Chondrocyte (in vitro differentiated cells): ENCODE measurements at regions not wholly inside any gene's neighbourhood (a gene's known extent, or its start where the extent isn't known, plus 50 kb on each side); places are given as distances from the start of the nearest gene placed in this dataset.

Experiments used
- DNase-seq: peaks from one replicate; pipeline ENCODE4 v3.0.0; 2021; ENCODE audit warnings: mixed read lengths, low spot score
- H3K27ac Mint-ChIP-seq: one replicate; pipeline ENCODE4 v1.8.0; 2021; ENCODE audit warnings: mild to moderate bottlenecking, moderate library complexity, mixed read lengths; ENCODE audit not compliant: unreplicated experiment
- H3K27me3 Mint-ChIP-seq: 2 replicates; pipeline ENCODE4 v1.8.0; 2021; ENCODE audit warnings: low read depth, mixed read lengths
- H3K36me3 Mint-ChIP-seq: 2 replicates; pipeline ENCODE4 v1.8.0; 2021; ENCODE audit warnings: low read depth, mixed read lengths
- H3K4me1 Mint-ChIP-seq: 2 replicates; pipeline ENCODE4 v1.8.0; 2021; ENCODE audit warnings: low read depth, mild to moderate bottlenecking, mixed read lengths
- H3K4me3 Mint-ChIP-seq: one replicate; pipeline ENCODE4 v1.8.0; 2021; ENCODE audit warnings: mild to moderate bottlenecking, moderate library complexity, mixed read lengths; ENCODE audit not compliant: unreplicated experiment
- H3K9me3 Mint-ChIP-seq: 2 replicates; pipeline ENCODE4 v1.8.0; 2021; ENCODE audit warnings: low read depth, mixed read lengths
- CTCF ChIP-seq: fragments of 200-600 bp; sonication (generic); IDR thresholded peaks from 2 replicates; pipeline ENCODE4 v1.5.0; 2021; ENCODE audit warnings: antibody characterized with exemption, mild to moderate bottlenecking, moderate library complexity

GRCh38 chr13:75021151-75021550 is 460.8 kb downstream of the TBC1D4 start:
- no peak for TF ChIP-seq CTCF
- DNase-seq, result no peak
- Mint-ChIP-seq H3K9me3 (no peaks in the 10 kb centered on the region), H3K4me1 (peaks cover 6% of the 10 kb centered on the region), H3K4me3 (no peak overlapping the region), H3K27ac (no peak overlapping the region), H3K27me3 (no peaks in the 10 kb centered on the region), H3K36me3 (no peaks in the 10 kb centered on the region)

- Mint-ChIP-seq H3K27me3 (no peaks in the 10 kb centered on the region), H3K9me3 (no peaks in the 10 kb centered on the region), H3K36me3 (no peaks in the 10 kb centered on the region), H3K27ac (no peak overlapping the region), H3K4me1 (peaks cover 8% of the 10 kb centered on the region), H3K4me3 (no peak overlapping the region)
- no peak for DNase-seq
- TF ChIP-seq CTCF, result no peak
Observed at GRCh38 chr13:75016225-75016624, 465.7 kb downstream of the TBC1D4 start.

DNA sequence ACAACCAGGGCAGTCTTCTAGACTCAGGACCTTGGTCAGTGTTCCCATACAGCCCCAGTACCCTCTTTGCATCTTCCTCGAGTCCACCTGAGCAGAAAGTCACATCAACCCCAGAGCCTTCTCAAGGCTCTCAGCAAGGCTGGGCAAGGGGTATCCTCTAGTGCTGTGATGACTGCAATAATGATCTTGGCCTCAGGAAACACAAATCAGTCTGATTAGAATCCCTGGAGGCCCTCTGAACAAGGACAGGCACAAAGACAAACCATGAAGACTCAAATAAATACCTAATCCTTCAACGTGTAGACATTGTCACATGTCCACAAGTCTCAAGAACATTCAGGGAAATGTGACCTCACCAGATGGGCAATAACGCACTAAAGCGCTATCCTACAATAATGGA is 468.2 kb downstream of the TBC1D4 start:
- TF ChIP-seq CTCF, result no peak
- Mint-ChIP-seq H3K27ac (no peak overlapping the region), H3K4me3 (no peak overlapping the region), H3K27me3 (no peaks in the 10 kb centered on the region), H3K9me3 (no peaks in the 10 kb centered on the region), H3K4me1 (peaks cover 8% of the 10 kb centered on the region), H3K36me3 (no peaks in the 10 kb centered on the region)
- no peak for DNase-seq

GRCh38 chr13:75010941-75011340 is 471.0 kb downstream of the TBC1D4 start:
- H3K4me3 Mint-ChIP-seq, result no peak overlapping the region
- H3K27ac Mint-ChIP-seq, result no peak overlapping the region
- no peaks in the 10 kb centered on the region for H3K36me3 Mint-ChIP-seq

DNA sequence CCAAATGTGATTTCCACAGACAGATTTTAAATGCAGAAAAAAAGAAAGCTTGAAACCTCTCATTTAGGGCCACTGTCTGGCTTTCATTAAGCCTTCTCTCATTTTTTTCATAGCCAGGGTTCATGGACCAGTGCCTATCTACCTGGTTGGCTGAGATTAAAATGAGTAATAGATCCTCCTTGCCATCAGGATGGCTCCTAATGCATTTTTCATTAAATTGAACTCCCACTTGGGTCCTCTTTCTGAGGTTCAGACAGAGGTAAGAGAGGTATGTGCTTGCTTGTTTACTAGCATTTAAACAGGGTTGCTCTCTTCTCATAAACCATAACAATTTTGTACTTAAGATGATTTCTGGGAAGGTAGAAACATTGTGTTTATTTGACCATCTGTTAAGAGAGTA is 473.0 kb downstream of the TBC1D4 start:
- Mint-ChIP-seq H3K9me3 (no peaks in the 10 kb centered on the region), H3K4me3 (no peak overlapping the region), H3K27me3 (no peaks in the 10 kb centered on the region), H3K4me1 (no peaks in the 10 kb centered on the region), H3K27ac (no peak overlapping the region), H3K36me3 (no peaks in the 10 kb centered on the region)
- no peak for DNase-seq
- no peak for TF ChIP-seq CTCF

More at GRCh38 chr13:75010941-75011340, 471.0 kb downstream of the TBC1D4 start:
- TF ChIP-seq CTCF, result no peak
- Mint-ChIP-seq H3K27me3 (no peaks in the 10 kb centered on the region), H3K9me3 (no peaks in the 10 kb centered on the region), H3K4me1 (peaks cover 2% of the 10 kb centered on the region)
- no peak for DNase-seq
